HFF-Myc (cell line): ENCODE measurements at regions not wholly inside any gene's neighbourhood (a gene's known extent, or its start where the extent isn't known, plus 50 kb on each side); places are given as distances from the start of the nearest gene placed in this dataset.

Experiments
- DNase-seq: peaks from one replicate; pipeline ENCODE4 v3.0.0-alpha.2; 2011; ENCODE audit warnings: low read depth; ENCODE audit errors: extremely low read depth
- H3K4me3 ChIP-seq: replicated peaks from 2 replicates; pipeline ENCODE4 v1.5.1; 2011; ENCODE audit warnings: low read depth, mild to moderate bottlenecking, control low read depth, low read length
- TF ChIP-seq, protein P1 (sequence below): IDR thresholded peaks from 2 replicates; pipeline ENCODE4 v1.5.1; 2012; ENCODE audit warnings: mild to moderate bottlenecking, low read depth, low read length, control low read depth; ENCODE audit errors: missing control alignments

DNA sequence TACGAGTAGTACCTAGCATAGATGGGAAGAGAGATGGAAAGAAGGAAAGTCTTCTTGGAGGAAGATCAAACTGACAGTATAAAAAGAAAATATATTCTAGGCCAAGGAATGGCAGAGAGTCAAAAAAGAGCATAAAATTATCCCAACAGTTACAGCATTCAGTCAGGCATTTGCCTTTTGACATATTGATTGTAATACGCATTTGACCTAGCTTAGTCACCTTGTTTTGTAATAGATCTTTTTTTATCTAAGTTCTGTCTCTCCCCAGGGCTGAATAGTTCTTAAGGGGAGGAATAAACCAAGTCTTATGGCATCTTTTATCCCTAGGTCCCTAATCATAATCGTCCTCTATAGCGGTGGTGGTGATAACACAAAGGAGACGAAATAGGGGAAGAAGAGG is 657.3 kb upstream of the PIK3C3 start:
- no peak for DNase-seq
- TF ChIP-seq, protein P1, sequence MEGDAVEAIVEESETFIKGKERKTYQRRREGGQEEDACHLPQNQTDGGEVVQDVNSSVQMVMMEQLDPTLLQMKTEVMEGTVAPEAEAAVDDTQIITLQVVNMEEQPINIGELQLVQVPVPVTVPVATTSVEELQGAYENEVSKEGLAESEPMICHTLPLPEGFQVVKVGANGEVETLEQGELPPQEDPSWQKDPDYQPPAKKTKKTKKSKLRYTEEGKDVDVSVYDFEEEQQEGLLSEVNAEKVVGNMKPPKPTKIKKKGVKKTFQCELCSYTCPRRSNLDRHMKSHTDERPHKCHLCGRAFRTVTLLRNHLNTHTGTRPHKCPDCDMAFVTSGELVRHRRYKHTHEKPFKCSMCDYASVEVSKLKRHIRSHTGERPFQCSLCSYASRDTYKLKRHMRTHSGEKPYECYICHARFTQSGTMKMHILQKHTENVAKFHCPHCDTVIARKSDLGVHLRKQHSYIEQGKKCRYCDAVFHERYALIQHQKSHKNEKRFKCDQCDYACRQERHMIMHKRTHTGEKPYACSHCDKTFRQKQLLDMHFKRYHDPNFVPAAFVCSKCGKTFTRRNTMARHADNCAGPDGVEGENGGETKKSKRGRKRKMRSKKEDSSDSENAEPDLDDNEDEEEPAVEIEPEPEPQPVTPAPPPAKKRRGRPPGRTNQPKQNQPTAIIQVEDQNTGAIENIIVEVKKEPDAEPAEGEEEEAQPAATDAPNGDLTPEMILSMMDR: no peak
- no peak overlapping the region for H3K4me3 ChIP-seq

DNA sequence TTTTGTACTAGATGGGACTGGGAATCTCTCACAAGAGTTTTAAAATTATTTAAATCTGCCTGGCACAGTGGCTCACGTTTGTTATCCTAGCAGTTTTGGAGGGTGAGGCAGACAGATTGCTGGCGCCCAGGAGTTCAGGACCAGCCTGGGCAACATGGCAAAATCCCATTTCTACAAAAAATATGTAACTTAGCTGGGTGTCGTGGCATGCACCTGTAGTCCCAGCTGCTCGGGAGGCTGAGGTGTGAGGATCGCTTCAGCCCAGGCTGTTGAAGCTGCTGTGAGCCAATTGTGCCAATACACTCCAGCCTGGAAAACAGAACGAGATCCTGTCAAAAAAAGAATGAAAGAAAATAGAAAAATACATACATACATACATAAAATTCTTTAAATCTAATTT is 685.7 kb upstream of the PIK3C3 start:
- TF ChIP-seq, protein P1: no peak
- no peak for DNase-seq
- no peak overlapping the region for H3K4me3 ChIP-seq

DNA sequence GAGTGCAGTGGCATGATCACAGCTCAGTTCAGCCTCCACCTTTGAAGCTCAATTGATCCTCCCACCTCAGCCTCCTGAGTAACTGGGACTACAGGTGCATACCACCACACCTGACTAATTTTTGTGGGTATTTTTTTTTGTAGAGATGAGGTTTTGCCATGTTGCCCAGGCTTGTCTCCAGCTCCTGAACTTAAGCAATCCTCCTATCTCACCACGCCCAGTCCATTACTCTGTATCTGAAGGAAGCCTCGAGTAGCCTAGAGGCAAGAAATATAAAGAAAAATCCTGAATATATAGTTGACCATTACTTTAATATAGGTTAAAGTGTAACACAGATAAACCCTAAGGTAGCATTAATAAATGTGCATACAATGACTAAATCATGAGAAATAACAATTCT is 686.8 kb upstream of the PIK3C3 start:
- no peak overlapping the region for H3K4me3 ChIP-seq
- DNase-seq: no peak
- TF ChIP-seq, protein P1: no peak

DNA sequence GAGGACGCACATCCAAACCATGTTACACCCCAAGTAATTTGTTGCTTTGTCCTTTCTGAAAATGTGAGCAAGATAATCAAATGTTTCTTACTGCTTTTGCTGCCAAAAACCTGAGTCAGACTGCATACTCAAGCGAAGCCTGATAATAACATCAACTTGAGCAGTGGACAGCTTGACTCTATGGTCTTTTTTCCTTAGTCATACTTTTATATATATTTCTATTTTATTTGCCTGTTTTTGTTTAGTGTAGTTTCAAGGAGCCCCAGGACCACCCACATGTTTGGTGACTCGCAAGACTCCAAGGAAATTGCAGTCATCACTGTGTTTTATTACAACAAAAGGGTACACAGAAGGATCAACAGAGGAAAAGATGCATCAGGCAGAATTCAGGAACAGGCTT is 688.4 kb upstream of the PIK3C3 start:
- H3K4me3 ChIP-seq: no peak overlapping the region
- no peak for DNase-seq
- TF ChIP-seq, protein P1: no peak

DNA sequence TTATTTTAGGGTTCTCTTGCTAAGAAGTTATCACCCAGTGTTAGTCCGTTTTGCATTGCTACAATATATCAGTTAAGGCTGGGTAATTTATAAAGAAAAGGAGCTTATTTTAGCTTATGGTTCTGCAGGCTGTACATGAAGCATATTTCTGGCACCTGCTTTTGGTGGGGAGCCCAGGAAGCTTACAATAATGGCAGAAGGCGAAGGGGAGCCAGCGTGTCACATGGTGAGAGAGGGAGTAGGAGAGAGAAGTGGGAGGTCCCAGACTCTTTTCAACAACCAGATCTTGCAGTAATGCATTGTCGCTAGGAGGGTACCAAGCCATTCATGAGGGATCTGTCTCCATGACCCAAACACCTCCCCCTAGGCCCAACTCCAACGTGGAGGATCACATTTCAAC is 688.8 kb upstream of the PIK3C3 start:
- no peak overlapping the region for H3K4me3 ChIP-seq
- DNase-seq: no peak
- TF ChIP-seq, protein P1: no peak

DNA sequence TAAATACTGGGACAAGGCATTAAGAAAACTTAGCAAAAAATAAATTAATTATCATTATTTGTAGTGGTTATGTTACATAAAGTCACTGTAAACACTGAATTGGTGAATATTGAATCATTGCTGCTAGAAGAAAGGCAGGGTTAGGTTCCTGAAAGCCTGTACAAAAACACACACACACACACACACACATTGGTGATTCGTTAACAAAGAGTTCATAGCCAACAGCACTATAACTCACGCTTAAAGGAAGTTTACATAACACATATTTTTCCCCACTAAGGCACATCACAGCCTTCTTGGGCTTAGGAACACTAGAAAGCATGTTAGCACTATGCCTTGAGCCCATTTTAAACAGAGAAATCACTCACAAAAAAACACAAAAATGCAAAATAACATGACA is 690.0 kb upstream of the PIK3C3 start:
- TF ChIP-seq, protein P1: no peak
- H3K4me3 ChIP-seq: no peak overlapping the region
- DNase-seq: no peak

DNA sequence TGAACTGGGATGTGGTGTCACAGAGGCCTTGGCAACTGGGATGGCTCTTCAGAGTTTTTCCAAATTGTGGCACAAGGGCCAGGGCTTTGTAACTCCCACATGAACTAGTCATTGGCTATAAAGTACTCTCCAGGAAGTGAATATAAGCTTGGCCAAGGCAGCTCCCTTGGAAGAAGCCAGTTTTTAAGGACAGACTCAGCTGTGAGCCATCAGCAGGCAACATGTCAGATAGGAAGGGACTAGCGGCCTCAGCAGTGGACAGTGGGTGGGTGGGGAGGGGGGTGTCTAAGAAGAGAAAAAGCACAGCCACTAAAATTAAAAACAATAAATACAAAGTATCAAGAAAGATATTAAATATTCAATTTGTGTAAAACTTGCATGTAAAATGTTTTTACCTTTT is 691.1 kb upstream of the PIK3C3 start:
- TF ChIP-seq, protein P1: no peak
- no peak for DNase-seq
- no peak overlapping the region for H3K4me3 ChIP-seq
